ENCODE measurements at regions not wholly inside any gene's neighbourhood (a gene's known extent, or its start where the extent isn't known, plus 50 kb on each side); places are given as distances from the start of the nearest gene placed in this dataset.

DNA sequence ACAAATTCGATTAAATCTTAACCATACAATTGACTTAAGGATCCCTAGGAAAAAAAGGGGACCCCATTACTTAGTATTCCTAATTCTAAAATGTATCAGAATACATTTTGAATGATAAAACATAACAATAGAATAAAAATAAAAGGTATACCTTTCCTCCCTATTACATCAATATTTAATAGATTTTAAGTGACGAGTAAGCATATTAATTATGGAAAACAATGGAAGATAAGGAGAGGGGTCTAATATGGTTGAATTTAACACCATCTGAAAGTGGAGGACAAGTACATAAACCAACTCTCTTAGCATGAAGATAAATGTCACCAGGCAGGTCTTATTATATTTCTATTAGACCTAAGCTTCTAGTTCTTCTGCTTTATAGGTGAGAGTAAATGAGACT is 232.1 kb downstream of the HAO1 start:
- no peak overlapping the region for H3K4me2 ChIP-seq
- H3K4me1 ChIP-seq (ENCODE audit: control insufficient read depth in 1 of 2, insufficient read depth in 2 of 2, low read depth in 1 of 2, low read length in 1 of 2), result no peaks in the 10 kb centered on the region
- no peaks in the 10 kb centered on the region; the same call in 1 of the 2 replicates for H3K27me3 ChIP-seq (ENCODE audit: insufficient read depth)
- no peaks in the 10 kb centered on the region for H3K9me2 ChIP-seq
- WGBS (ENCODE audit: low lambda C conversion rate), result 13% methylated on average over 2 of the region's 2 CpGs
- TF ChIP-seq PBX3 (IDR thresholded peaks at IDR 0.05), result no peak
- no peak for TF ChIP-seq RXRA (IDR thresholded peaks at IDR 0.05; ENCODE audit: borderline replicate concordance, low read depth)
- no peak for TF ChIP-seq FOSL2 (IDR thresholded peaks at IDR 0.05; ENCODE audit: borderline replicate concordance, low read depth)
- no peak for TF ChIP-seq YY1 (IDR thresholded peaks at IDR 0.05; ENCODE audit: low read depth)
- no peaks in the 10 kb centered on the region for H3K79me2 ChIP-seq (ENCODE audit: insufficient read depth)
- H3F3A ChIP-seq (replicated peaks; ENCODE audit: insufficient read depth), result no peaks in the 10 kb centered on the region
- H2AFZ ChIP-seq (ENCODE audit: low read depth), result no peak overlapping the region
- no peaks in the 10 kb centered on the region for H3K9me3 ChIP-seq
- H3K9ac ChIP-seq, result no peak overlapping the region
- H3K36me3 ChIP-seq (replicated peaks in 1 of 2; ENCODE audit: control insufficient read depth in 1 of 2, insufficient read depth in 2 of 2, low read length in 1 of 2), result no peaks in the 10 kb centered on the region
- no peak for DNase-seq
- ChIA-PET CTCF (no interaction called here), POLR2A (no interaction called here)
- no peaks in the 10 kb centered on the region for H4K20me1 ChIP-seq (ENCODE audit: insufficient read depth)
- no peak overlapping the region for H3K27ac ChIP-seq (ENCODE audit: low read depth in 2 of 2, low read length in 1 of 2)
- H3K4me3 ChIP-seq (ENCODE audit: low read depth in 2 of 2, low read length in 1 of 2), result no peak overlapping the region

DNA sequence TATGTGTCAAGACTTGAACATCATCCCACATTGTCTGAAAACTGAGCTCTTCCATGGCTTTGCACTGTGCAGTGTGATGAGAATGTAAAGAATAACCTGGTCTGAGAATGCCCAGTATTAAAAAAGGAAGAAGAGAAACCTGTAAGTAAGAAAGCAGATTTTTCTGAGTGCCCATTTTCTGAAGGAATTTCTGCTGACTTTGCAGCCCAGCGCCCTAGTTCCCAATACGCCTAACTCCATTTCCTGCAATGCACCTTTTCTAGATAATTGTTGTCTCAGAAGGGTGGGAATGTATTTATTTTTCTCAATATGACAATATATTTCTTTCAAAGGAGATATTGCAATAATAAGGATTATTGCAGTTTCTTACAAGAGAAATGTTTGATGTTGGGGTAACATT is 231.5 kb downstream of the HAO1 start:
- H3K9ac ChIP-seq, result no peak overlapping the region
- POLR2A ChIA-PET, result no interaction called here
- no peaks in the 10 kb centered on the region for H3K9me2 ChIP-seq
- H3K4me1 ChIP-seq (ENCODE audit: control insufficient read depth in 1 of 2, insufficient read depth in 2 of 2, low read depth in 1 of 2, low read length in 1 of 2), result no peaks in the 10 kb centered on the region
- no peaks in the 10 kb centered on the region for H4K20me1 ChIP-seq (ENCODE audit: insufficient read depth)
- no peaks in the 10 kb centered on the region for H3K9me3 ChIP-seq
- no peak for DNase-seq
- H3K4me2 ChIP-seq, result no peak overlapping the region
- H3K36me3 ChIP-seq (replicated peaks in 1 of 2; ENCODE audit: control insufficient read depth in 1 of 2, insufficient read depth in 2 of 2, low read length in 1 of 2), result no peaks in the 10 kb centered on the region
- WGBS (ENCODE audit: low lambda C conversion rate), result 82% methylated on average over 2 of the region's 2 CpGs
- no peak overlapping the region for H3K27ac ChIP-seq (ENCODE audit: low read depth in 2 of 2, low read length in 1 of 2)
- H2AFZ ChIP-seq (ENCODE audit: low read depth), result no peak overlapping the region
- H3K4me3 ChIP-seq (ENCODE audit: low read depth in 2 of 2, low read length in 1 of 2), result no peak overlapping the region
- no peaks in the 10 kb centered on the region for H3K79me2 ChIP-seq (ENCODE audit: insufficient read depth)
- CTCF ChIA-PET, result no interaction called here
- TF ChIP-seq SMC3 (IDR thresholded peaks at IDR 0.05; ENCODE audit: low read depth, low read length), result no peak
- no peak for TF ChIP-seq MAX (IDR thresholded peaks at IDR 0.05; ENCODE audit: low read depth)
- no peak for TF ChIP-seq TEAD4 (IDR thresholded peaks at IDR 0.05; ENCODE audit: borderline replicate concordance, insufficient read depth)
- no peak for TF ChIP-seq CTCF (IDR thresholded peaks at IDR 0.05)
- no peak for TF ChIP-seq RXRA (IDR thresholded peaks at IDR 0.05; ENCODE audit: borderline replicate concordance, low read depth)
- TF ChIP-seq YY1 (IDR thresholded peaks at IDR 0.05; ENCODE audit: low read depth), result no peak
- TF ChIP-seq SIN3A (IDR thresholded peaks at IDR 0.05; ENCODE audit: borderline replicate concordance, low read depth, low read length), result no peak
- TF ChIP-seq MEF2A (IDR thresholded peaks at IDR 0.05; ENCODE audit: borderline replicate concordance, low read depth), result no peak
- TF ChIP-seq TCF12 (IDR thresholded peaks at IDR 0.05), result no peak
- TF ChIP-seq ZBTB33 (IDR thresholded peaks at IDR 0.05; ENCODE audit: borderline replicate concordance, low read depth), result no peak
- H3K27me3 ChIP-seq (ENCODE audit: insufficient read depth), result no peaks in the 10 kb centered on the region; the same call in 1 of the 2 replicates
- H3F3A ChIP-seq (replicated peaks; ENCODE audit: insufficient read depth), result no peaks in the 10 kb centered on the region
